Smooth muscle cell (in vitro differentiated cells): ENCODE measurements at regions not wholly inside any gene's neighbourhood (a gene's known extent, or its start where the extent isn't known, plus 50 kb on each side); places are given as distances from the start of the nearest gene placed in this dataset.

Experiments
- DNase-seq: peaks from one replicate; lab custom pipeline; 2025; ENCODE audit not compliant: unreplicated experiment; lab: John Stamatoyannopoulos, UW
- H2AFZ ChIP-seq: fragments of 200-600 bp; sonication (generic); 2 replicates; pipeline ENCODE4 v1.6.0; 2016; ENCODE audit warnings: antibody characterized with exemption, low read depth, mild to moderate bottlenecking
- H3F3A ChIP-seq: fragments of 200-600 bp; sonication (generic); 2 replicates; pipeline ENCODE4 v1.6.0; 2017; ENCODE audit warnings: antibody characterized with exemption, low read depth
- H3K27ac ChIP-seq: fragments of 200-600 bp; sonication (generic); 2 replicates; pipeline ENCODE4 v1.5.1; 2016; ENCODE audit warnings: low read depth, mild to moderate bottlenecking
- H3K27me3 ChIP-seq: fragments of 200-600 bp; sonication (generic); 2 replicates; pipeline ENCODE4 v1.6.1; 2016; ENCODE audit warnings: low read depth, mild to moderate bottlenecking
- H3K36me3 ChIP-seq: fragments of 200-600 bp; sonication (generic); 2 replicates; pipeline ENCODE4 v1.5.1; 2016; ENCODE audit warnings: low read depth
- H3K4me1 ChIP-seq: fragments of 200-600 bp; sonication (generic); 2 replicates; pipeline ENCODE4 v1.5.1; 2016; ENCODE audit warnings: low read depth
- H3K4me2 ChIP-seq: fragments of 200-600 bp; sonication (generic); 2 replicates; pipeline ENCODE4 v1.6.0; 2016; ENCODE audit warnings: mild to moderate bottlenecking
- H3K4me3 ChIP-seq: fragments of 200-600 bp; sonication (generic); 2 replicates; pipeline ENCODE4 v1.5.1; 2016; ENCODE audit warnings: mild to moderate bottlenecking
- H3K79me2 ChIP-seq: fragments of 200-600 bp; sonication (generic); 2 replicates; pipeline ENCODE4 v1.6.0; 2016; ENCODE audit warnings: low read depth, mild to moderate bottlenecking
- H3K9ac ChIP-seq: fragments of 200-600 bp; sonication (generic); 2 replicates; pipeline ENCODE4 v1.6.0; 2016; ENCODE audit warnings: low read depth
- H3K9me3 ChIP-seq: fragments of 200-600 bp; sonication (generic); replicated peaks from 2 replicates; pipeline ENCODE4 v1.5.1; 2016; ENCODE audit warnings: low read depth
- H4K20me1 ChIP-seq: fragments of 200-600 bp; sonication (generic); 2 replicates; pipeline ENCODE4 v1.6.0; 2016; ENCODE audit warnings: low read depth
- WGBS: methylation state at CpG from one replicate; pipeline ENCODE4 v1.1.7; 2016; ENCODE audit warnings: low lambda C conversion rate; 5-methylcytosine and 5-hydroxymethylcytosine counted together
- TF ChIP-seq, protein P1 (sequence below): fragments of 200-600 bp; sonication (generic); IDR thresholded peaks from 2 replicates; pipeline ENCODE4 v1.5.1; 2017; ENCODE audit warnings: borderline replicate concordance, mild to moderate bottlenecking, antibody characterized with exemption; ENCODE audit not compliant: insufficient read depth, poor library complexity, severe bottlenecking

DNA sequence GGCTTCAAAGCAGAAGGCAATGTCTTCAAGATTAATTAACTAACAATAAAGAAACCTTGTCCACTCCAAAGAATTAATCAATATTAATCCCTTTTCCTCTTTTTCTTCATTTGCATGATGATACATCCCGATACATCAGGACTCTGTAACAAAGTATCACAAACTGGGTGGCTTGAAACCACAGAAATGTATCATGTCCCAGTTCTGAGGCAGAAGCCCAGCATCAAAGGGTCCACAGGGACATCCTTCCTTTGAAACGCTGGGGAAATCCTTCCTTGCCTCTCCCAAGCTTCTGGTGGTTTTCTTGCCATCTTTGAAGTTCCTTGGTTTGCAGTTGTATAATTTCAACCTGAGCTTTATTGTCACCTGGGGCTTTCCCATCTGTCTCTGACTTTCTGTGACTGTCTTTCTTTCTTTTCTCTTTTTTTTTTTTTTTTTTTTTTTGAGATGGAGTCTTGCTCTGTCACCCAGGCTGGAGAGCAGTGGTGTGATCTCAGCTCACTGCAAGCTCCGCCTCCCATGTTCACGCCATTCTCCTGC, 210.2 kb upstream of the ADARB2 start:
- TF ChIP-seq, protein P1, sequence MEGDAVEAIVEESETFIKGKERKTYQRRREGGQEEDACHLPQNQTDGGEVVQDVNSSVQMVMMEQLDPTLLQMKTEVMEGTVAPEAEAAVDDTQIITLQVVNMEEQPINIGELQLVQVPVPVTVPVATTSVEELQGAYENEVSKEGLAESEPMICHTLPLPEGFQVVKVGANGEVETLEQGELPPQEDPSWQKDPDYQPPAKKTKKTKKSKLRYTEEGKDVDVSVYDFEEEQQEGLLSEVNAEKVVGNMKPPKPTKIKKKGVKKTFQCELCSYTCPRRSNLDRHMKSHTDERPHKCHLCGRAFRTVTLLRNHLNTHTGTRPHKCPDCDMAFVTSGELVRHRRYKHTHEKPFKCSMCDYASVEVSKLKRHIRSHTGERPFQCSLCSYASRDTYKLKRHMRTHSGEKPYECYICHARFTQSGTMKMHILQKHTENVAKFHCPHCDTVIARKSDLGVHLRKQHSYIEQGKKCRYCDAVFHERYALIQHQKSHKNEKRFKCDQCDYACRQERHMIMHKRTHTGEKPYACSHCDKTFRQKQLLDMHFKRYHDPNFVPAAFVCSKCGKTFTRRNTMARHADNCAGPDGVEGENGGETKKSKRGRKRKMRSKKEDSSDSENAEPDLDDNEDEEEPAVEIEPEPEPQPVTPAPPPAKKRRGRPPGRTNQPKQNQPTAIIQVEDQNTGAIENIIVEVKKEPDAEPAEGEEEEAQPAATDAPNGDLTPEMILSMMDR, result no peak
- Histone ChIP-seq H3F3A (no peaks in the 10 kb centered on the region), H3K4me2 (no peak overlapping the region), H2AFZ (no peak overlapping the region), H3K79me2 (no peaks in the 10 kb centered on the region), H3K36me3 (no peaks in the 10 kb centered on the region), H3K27me3 (no peaks in the 10 kb centered on the region), H3K9me3 (no peaks in the 10 kb centered on the region), H3K4me3 (no peak overlapping the region), H3K9ac (no peak overlapping the region), H3K27ac (no peak overlapping the region), H3K4me1 (no peaks in the 10 kb centered on the region), H4K20me1 (no peaks in the 10 kb centered on the region)
- DNase-seq, result no peak
- WGBS, result 88% methylated on average over 4 of the region's 4 CpGs

DNA sequence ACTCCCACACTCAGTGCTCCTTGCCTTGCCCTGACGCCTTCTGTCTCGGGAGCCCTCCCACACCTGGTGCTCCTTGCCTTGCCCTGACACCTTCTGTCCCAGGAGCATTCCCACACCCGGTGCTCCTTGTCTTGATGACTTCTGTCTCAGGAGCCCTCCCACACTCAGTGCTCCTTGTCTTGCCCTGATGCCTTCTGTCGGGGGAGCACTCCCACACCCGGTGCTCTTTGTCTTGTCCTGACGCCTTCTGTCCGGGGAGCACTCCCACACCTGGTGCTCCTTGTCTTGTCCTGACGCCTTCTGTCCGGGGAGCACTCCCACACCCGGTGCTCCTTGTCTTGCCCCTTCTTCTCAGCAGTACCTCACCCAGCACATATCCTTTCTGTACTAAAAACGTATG, 207.2 kb upstream of the ADARB2 start:
- H3K79me2 ChIP-seq, result no peaks in the 10 kb centered on the region
- no peak overlapping the region for H2AFZ ChIP-seq
- WGBS, result 91% methylated on average over 11 of the region's 11 CpGs
- TF ChIP-seq, protein P1, result no peak
- H3F3A ChIP-seq, result no peaks in the 10 kb centered on the region
- H3K4me1 ChIP-seq, result no peaks in the 10 kb centered on the region
- H3K4me2 ChIP-seq, result no peak overlapping the region
- no peaks in the 10 kb centered on the region for H3K27me3 ChIP-seq
- no peak overlapping the region for H3K9ac ChIP-seq
- DNase-seq, result no peak
- H3K36me3 ChIP-seq, result no peaks in the 10 kb centered on the region
- no peaks in the 10 kb centered on the region for H3K9me3 ChIP-seq
- H3K4me3 ChIP-seq, result no peak overlapping the region
- no peak overlapping the region for H3K27ac ChIP-seq
- H4K20me1 ChIP-seq, result no peaks in the 10 kb centered on the region

DNA sequence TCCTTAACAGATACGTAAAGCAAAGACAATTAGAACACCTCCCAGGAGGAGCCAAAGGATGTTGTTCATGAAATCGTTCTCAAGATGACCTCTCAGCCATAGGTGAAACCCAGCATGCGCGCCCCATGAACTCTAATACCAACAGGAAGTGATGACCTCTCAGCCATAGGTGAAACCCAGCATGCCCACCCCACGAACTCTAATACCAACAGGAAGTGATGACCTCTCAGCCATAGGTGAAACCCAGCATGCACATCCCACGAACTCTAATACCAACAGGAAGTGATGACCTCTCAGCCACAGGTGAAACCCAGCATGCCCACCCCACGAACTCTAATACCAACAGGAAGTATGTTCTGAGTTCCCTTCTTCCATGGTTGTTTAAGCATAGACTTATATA, 205.2 kb upstream of the ADARB2 start:
- 85% methylated on average over 7 of the region's 7 CpGs for WGBS
- Histone ChIP-seq H3K79me2 (no peaks in the 10 kb centered on the region), H3K9me3 (no peaks in the 10 kb centered on the region)

DNA sequence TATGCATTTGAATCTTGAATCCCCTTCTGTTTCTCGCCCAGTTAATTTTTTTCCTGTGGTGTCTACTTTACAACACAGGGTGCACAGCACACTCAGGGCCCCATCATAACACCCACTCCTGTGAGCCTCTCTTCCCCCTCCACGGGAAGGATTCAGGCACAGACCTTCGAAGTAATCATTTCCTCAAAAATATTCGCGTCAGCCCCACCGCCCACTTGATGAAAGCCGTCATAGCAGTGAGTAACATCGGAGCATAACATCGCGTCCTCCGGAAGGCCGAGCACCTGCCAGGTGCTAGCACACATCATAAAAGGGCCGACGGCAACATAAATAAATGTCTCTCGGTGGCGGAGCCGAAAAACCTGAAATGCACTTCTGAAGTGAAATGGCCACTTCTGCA, 201.7 kb upstream of the ADARB2 start:
- Histone ChIP-seq H2AFZ (no peak overlapping the region), H3K27ac (no peak overlapping the region), H3K4me1 (no peaks in the 10 kb centered on the region), H3K27me3 (no peaks in the 10 kb centered on the region), H3K4me3 (no peak overlapping the region), H3K9me3 (no peaks in the 10 kb centered on the region), H3K9ac (no peak overlapping the region), H4K20me1 (no peaks in the 10 kb centered on the region), H3K36me3 (no peaks in the 10 kb centered on the region), H3K4me2 (no peak overlapping the region), H3K79me2 (no peaks in the 10 kb centered on the region), H3F3A (no peaks in the 10 kb centered on the region)
- TF ChIP-seq, protein P1, result no peak
- no peak for DNase-seq
- 94% methylated on average over 17 of the region's 17 CpGs for WGBS

More for the DNA sequence above, 205.2 kb upstream of the ADARB2 start:
- Histone ChIP-seq H3K27ac (no peak overlapping the region), H3K4me2 (no peak overlapping the region), H3K36me3 (no peaks in the 10 kb centered on the region), H4K20me1 (no peaks in the 10 kb centered on the region), H3K4me3 (no peak overlapping the region), H2AFZ (no peak overlapping the region), H3K4me1 (no peaks in the 10 kb centered on the region), H3K9ac (no peak overlapping the region), H3K27me3 (no peaks in the 10 kb centered on the region), H3F3A (no peaks in the 10 kb centered on the region)
- TF ChIP-seq, protein P1, result no peak
- DNase-seq, result no peak
